GM23248 (cell line): ENCODE measurements at regions not wholly inside any gene's neighbourhood (a gene's known extent, or its start where the extent isn't known, plus 50 kb on each side); places are given as distances from the start of the nearest gene placed in this dataset.

Experiments
- DNase-seq: peaks from one replicate; pipeline ENCODE4 v3.0.0-alpha.2; 2015
- H2AFZ ChIP-seq: fragments of 200-600 bp; sonication (generic); 2 replicates; pipeline ENCODE4 v1.6.1; 2016; ENCODE audit warnings: antibody characterized with exemption
- H3F3A ChIP-seq: fragments of 200-600 bp; sonication (generic); 2 replicates; pipeline ENCODE4 v1.6.1; 2016; ENCODE audit warnings: mild to moderate bottlenecking, antibody characterized with exemption, mixed run types; ENCODE audit not compliant: insufficient read depth
- H3K27ac ChIP-seq: fragments of 200-600 bp; sonication (generic); 2 replicates; pipeline ENCODE4 v1.5.1; 2016; ENCODE audit warnings: mild to moderate bottlenecking
- H3K27me3 ChIP-seq: fragments of 200-600 bp; sonication (generic); replicated peaks from 2 replicates; pipeline ENCODE4 v1.6.1; 2016; ENCODE audit warnings: mild to moderate bottlenecking; ENCODE audit not compliant: insufficient read depth
- H3K36me3 ChIP-seq: fragments of 200-600 bp; sonication (generic); 2 replicates; pipeline ENCODE4 v1.6.1; 2016; ENCODE audit warnings: low read depth, mild to moderate bottlenecking
- H3K4me1 ChIP-seq: fragments of 200-600 bp; sonication (generic); 2 replicates; pipeline ENCODE4 v1.6.1; 2016; ENCODE audit warnings: mild to moderate bottlenecking; ENCODE audit not compliant: insufficient read depth
- H3K4me2 ChIP-seq: fragments of 200-600 bp; sonication (generic); one replicate; pipeline ENCODE4 v1.6.1; 2016; ENCODE audit warnings: mild to moderate bottlenecking; ENCODE audit not compliant: unreplicated experiment
- H3K4me3 ChIP-seq: fragments of 200-600 bp; sonication (generic); 2 replicates; pipeline ENCODE4 v1.5.1; 2016; ENCODE audit warnings: mild to moderate bottlenecking
- H3K79me2 ChIP-seq: fragments of 200-600 bp; sonication (generic); 2 replicates; pipeline ENCODE4 v1.6.1; 2016; ENCODE audit warnings: mild to moderate bottlenecking; ENCODE audit not compliant: insufficient read depth
- H3K9ac ChIP-seq: fragments of 200-600 bp; sonication (generic); 2 replicates; pipeline ENCODE4 v1.6.1; 2016; ENCODE audit warnings: mild to moderate bottlenecking
- H3K9me2 ChIP-seq: fragments of 200-600 bp; sonication (generic); 2 replicates; pipeline ENCODE4 v1.6.1; 2016; ENCODE audit warnings: mixed run types, mild to moderate bottlenecking, moderate library complexity; ENCODE audit not compliant: insufficient read depth
- H3K9me3 ChIP-seq: fragments of 200-600 bp; sonication (generic); one replicate; pipeline ENCODE4 v1.6.1; 2017; ENCODE audit warnings: low read depth
- H4K20me1 ChIP-seq: fragments of 200-600 bp; sonication (generic); 2 replicates; pipeline ENCODE4 v1.6.0; 2016; ENCODE audit not compliant: insufficient read depth
- EZH2 ChIP-seq: fragments of 200-600 bp; sonication (generic); IDR thresholded peaks from 2 replicates; pipeline ENCODE4 v1.6.1; 2018; ENCODE audit warnings: antibody characterized with exemption, mild to moderate bottlenecking; ENCODE audit not compliant: insufficient read depth, poor library complexity, severe bottlenecking
- EZH2phosphoT487 ChIP-seq: fragments of 200-600 bp; sonication (generic); IDR thresholded peaks from 2 replicates; pipeline ENCODE4 v1.6.1; 2018; ENCODE audit warnings: antibody characterized with exemption, moderate library complexity, mild to moderate bottlenecking, low read depth; ENCODE audit not compliant: insufficient read depth
- WGBS, 2 experiments: methylation state at CpG; one replicate each; pipeline ENCODE4 v1.1.6; 2015 to 2017; ENCODE audit warnings: low lambda C conversion rate in 2 of 2, low coverage in 1 of 2; ENCODE audit errors: missing lambda C conversion rate in 2 of 2; 5-methylcytosine and 5-hydroxymethylcytosine counted together
- in situ Hi-C: fragments of 300-500 bp; cut with MboI; formaldehyde crosslinking; loops from 2 replicates; pipeline ENCODE4 v1.15.0; 2020

GRCh38 chr2:223218587-223219178 lies 166.7 kb downstream of the KCNE4 start:
- H4K20me1 ChIP-seq: no peaks in the 10 kb centered on the region
- peaks cover 7% of the 10 kb centered on the region; the same call in 1 of the 2 replicates for H3K4me1 ChIP-seq
- no peak overlapping the region for H3K4me3 ChIP-seq
- peaks cover 29% of the 10 kb centered on the region for H3K27me3 ChIP-seq
- no peak for DNase-seq
- WGBS, 2 experiments: 52 to 90% methylated on average over 1 to 2 of the region's 2 CpGs
- in situ Hi-C loops: no loop called here
- H3K9me2 ChIP-seq: no peaks in the 10 kb centered on the region
- H3K4me2 ChIP-seq: no peak overlapping the region
- no peaks in the 10 kb centered on the region for H3K36me3 ChIP-seq
- no peaks in the 10 kb centered on the region for H3K79me2 ChIP-seq
- no peaks in the 10 kb centered on the region for H3F3A ChIP-seq
- TF ChIP-seq EZH2phosphoT487: no peak
- TF ChIP-seq EZH2: no peak
- H3K9ac ChIP-seq: no peak overlapping the region
- no peaks in the 10 kb centered on the region for H3K9me3 ChIP-seq
- H2AFZ ChIP-seq: no peak overlapping the region
- H3K27ac ChIP-seq: no peak overlapping the region

GRCh38 chr2:223219872-223220657 lies 168.1 kb downstream of the KCNE4 start:
- Histone ChIP-seq H3K9ac (no peak overlapping the region), H3K79me2 (no peaks in the 10 kb centered on the region)

GRCh38 chr2:223220658-223220925 lies 168.6 kb downstream of the KCNE4 start:
- WGBS, 2 experiments: 8 to 13% methylated on average over 1 of the region's 1 CpG

More at GRCh38 chr2:223219872-223220657, 168.1 kb downstream of the KCNE4 start:
- Histone ChIP-seq H3K4me1 (peaks cover 7% of the 10 kb centered on the region; the same call in 1 of the 2 replicates), H2AFZ (no peak overlapping the region), H4K20me1 (no peaks in the 10 kb centered on the region), H3K4me3 (no peak overlapping the region), H3K27ac (no peak overlapping the region), H3K9me3 (no peaks in the 10 kb centered on the region), H3K27me3 (peaks cover 36% of the 10 kb centered on the region), H3F3A (no peaks in the 10 kb centered on the region), H3K9me2 (no peaks in the 10 kb centered on the region), H3K36me3 (no peaks in the 10 kb centered on the region), H3K4me2 (no peak overlapping the region)
- no peak for DNase-seq
- TF ChIP-seq EZH2 (no peak), EZH2phosphoT487 (no peak)
- WGBS, 2 experiments: 64 to 65% methylated on average over 9 of the region's 9 CpGs
- in situ Hi-C loops: no loop called here

GRCh38 chr2:223221139-223221835 lies 169.3 kb downstream of the KCNE4 start:
- Histone ChIP-seq H3K4me1 (peaks cover 7% of the 10 kb centered on the region; the same call in 1 of the 2 replicates), H3K27ac (no peak overlapping the region), H3K27me3 (peaks cover 27% of the 10 kb centered on the region), H3K4me2 (no peak overlapping the region), H3K9me3 (no peaks in the 10 kb centered on the region), H3K9ac (no peak overlapping the region), H4K20me1 (no peaks in the 10 kb centered on the region), H3K4me3 (no peak overlapping the region), H3K36me3 (no peaks in the 10 kb centered on the region), H3K9me2 (no peaks in the 10 kb centered on the region), H2AFZ (no peak overlapping the region), H3F3A (no peaks in the 10 kb centered on the region), H3K79me2 (no peaks in the 10 kb centered on the region)
- in situ Hi-C loops: no loop called here
- TF ChIP-seq EZH2phosphoT487 (no peak), EZH2 (no peak)
- DNase-seq: no peak
- 81 to 82% methylated on average over 4 of the region's 4 CpGs for WGBS, 2 experiments

More at GRCh38 chr2:223220658-223220925, 168.6 kb downstream of the KCNE4 start:
- Histone ChIP-seq H2AFZ (no peak overlapping the region), H3K9me3 (no peaks in the 10 kb centered on the region), H3K4me2 (no peak overlapping the region), H3K79me2 (no peaks in the 10 kb centered on the region), H3K4me1 (peaks cover 7% of the 10 kb centered on the region; the same call in 1 of the 2 replicates), H3K9ac (no peak overlapping the region), H3K27ac (no peak overlapping the region), H4K20me1 (no peaks in the 10 kb centered on the region), H3K36me3 (no peaks in the 10 kb centered on the region), H3F3A (no peaks in the 10 kb centered on the region), H3K27me3 (peaks cover 33% of the 10 kb centered on the region), H3K9me2 (no peaks in the 10 kb centered on the region), H3K4me3 (no peak overlapping the region)
- TF ChIP-seq EZH2 (no peak), EZH2phosphoT487 (no peak)
- DNase-seq: no peak
- in situ Hi-C loops: no loop called here
